B cell (primary cell): ENCODE measurements at regions not wholly inside any gene's neighbourhood (a gene's known extent, or its start where the extent isn't known, plus 50 kb on each side); places are given as distances from the start of the nearest gene placed in this dataset.

ENCODE experiments used
- ATAC-seq: fragments of 200-7000 bp; cut with Tn5 transposase; one replicate; pipeline ENCODE4 v1.10.0; 2021; ENCODE audit warnings: low read depth, mild to moderate bottlenecking, moderate number of reproducible peaks, moderate library complexity
- CTCF ChIA-PET: fragments of 350-600 bp; sonication (Branson Sonifier 250); formaldehyde crosslinking; loops from one replicate; lab custom pipeline; 2021; ENCODE audit warnings: antibody characterized with exemption, inconsistent platforms; lab: Charles Lee
- POLR2A ChIA-PET: fragments of 350-600 bp; sonication (Branson Sonifier 250); formaldehyde crosslinking; loops from one replicate; lab custom pipeline; 2021; ENCODE audit warnings: antibody characterized with exemption; lab: Charles Lee
- DNase-seq: peaks from one replicate; pipeline ENCODE4 v3.0.0; 2013
- H2AFZ ChIP-seq: 2 replicates; pipeline ENCODE4 v1.6.1; 2012; ENCODE audit warnings: mild to moderate bottlenecking, low read depth, low read length; ENCODE audit not compliant: insufficient read depth, poor library complexity, severe bottlenecking
- H3K27ac ChIP-seq, 2 donors: 1 replicate in 1 of 2; 2 replicates in 1 of 2; pipeline ENCODE4 v1.5.1; 2012 to 2013; ENCODE audit warnings: low read length in 2 of 2, mild to moderate bottlenecking in 2 of 2, moderate library complexity in 1 of 2
- H3K27me3 ChIP-seq, 4 experiments: fragments of 200-600 bp in 1 of 4; sonication (generic) in 1 of 4; replicated peaks in 1 of 4; 1 replicate in 2 of 4; 2 replicates in 2 of 4; pipeline versions ENCODE4 v1.6.1 to v1.7.0; 2013 to 2016; ENCODE audit warnings: low read length in 3 of 4, mild to moderate bottlenecking in 2 of 4, mixed read lengths in 1 of 4, moderate library complexity in 1 of 4; ENCODE audit not compliant: insufficient read depth in 4 of 4, control insufficient read depth in 3 of 4; ENCODE audit errors: control extremely low read depth in 1 of 4
- H3K36me3 ChIP-seq, 2 experiments: replicated peaks in 1 of 2; 1 replicate in 1 of 2; 2 replicates in 1 of 2; pipeline versions ENCODE4 v1.6.1 to v1.7.1; 2013; ENCODE audit warnings: low read length in 1 of 2; ENCODE audit not compliant: insufficient read depth in 2 of 2, control insufficient read depth in 1 of 2; ENCODE audit errors: control extremely low read depth in 1 of 2, extremely low read depth in 1 of 2
- H3K4me1 ChIP-seq, 2 donors: fragments of 200-600 bp in 1 of 2; sonication (generic) in 1 of 2; 1 replicate in 1 of 2; 2 replicates in 1 of 2; pipeline versions ENCODE4 v1.5.1 to v1.6.1; 2013 to 2017; ENCODE audit warnings: low read length in 2 of 2; ENCODE audit not compliant: control insufficient read depth in 2 of 2, insufficient read depth in 2 of 2
- H3K4me2 ChIP-seq: replicated peaks from 2 replicates; pipeline ENCODE3; 2012; ENCODE audit warnings: mild to moderate bottlenecking, low read depth, low read length; ENCODE audit not compliant: poor library complexity, severe bottlenecking
- H3K4me3 ChIP-seq, 5 experiments: fragments of 200-600 bp in 1 of 5; sonication (generic) in 1 of 5; 1 replicate in 3 of 5; 2 replicates in 2 of 5; pipeline versions ENCODE4 v1.5.1 to v1.7.0; 2011 to 2016; ENCODE audit warnings: low read length in 4 of 5, mild to moderate bottlenecking in 4 of 5, low read depth in 2 of 5, control low read depth in 1 of 5, moderate library complexity in 1 of 5; ENCODE audit not compliant: insufficient read depth in 1 of 5; ENCODE audit errors: control extremely low read depth in 1 of 5, extremely low read depth in 1 of 5
- H3K79me2 ChIP-seq: fragments of 200-600 bp; sonication (generic); one replicate; pipeline ENCODE4 v1.6.0; 2016; ENCODE audit warnings: low read length; ENCODE audit not compliant: control insufficient read depth, insufficient read depth
- H3K9ac ChIP-seq: fragments of 200-600 bp; sonication (generic); 2 replicates; pipeline ENCODE4 v1.6.1; 2017; ENCODE audit warnings: mild to moderate bottlenecking, low read length, moderate library complexity
- H3K9me3 ChIP-seq, 3 donors: one replicate each; pipeline versions ENCODE4 v1.6.1 to v1.7.1; 2013; ENCODE audit warnings: low read length in 2 of 3; ENCODE audit not compliant: control insufficient read depth in 2 of 3, insufficient read depth in 1 of 3; ENCODE audit errors: control extremely low read depth in 1 of 3
- H4K20me1 ChIP-seq: 2 replicates; pipeline ENCODE4 v1.6.0; 2012; ENCODE audit warnings: mild to moderate bottlenecking, low read length; ENCODE audit not compliant: insufficient read depth, control insufficient read depth, poor library complexity, severe bottlenecking
- H3K27ac Mint-ChIP-seq: one replicate; pipeline ENCODE4 v1.8.0; 2021; ENCODE audit warnings: mixed read lengths
- H3K27me3 Mint-ChIP-seq: one replicate; pipeline ENCODE4 v1.8.0; 2021; ENCODE audit warnings: mixed read lengths
- H3K4me1 Mint-ChIP-seq: one replicate; pipeline ENCODE4 v1.8.0; 2021; ENCODE audit warnings: mixed read lengths
- H3K4me3 Mint-ChIP-seq: one replicate; pipeline ENCODE4 v1.8.0; 2021; ENCODE audit warnings: mixed read lengths
- H3K9me3 Mint-ChIP-seq: one replicate; pipeline ENCODE4 v1.8.0; 2022; ENCODE audit warnings: mixed read lengths; ENCODE audit not compliant: insufficient read depth
- CTCF ChIP-seq: fragments of 200-600 bp; IDR thresholded peaks from one replicate; pipeline ENCODE4 v1.8.0; 2022; ENCODE audit warnings: antibody characterized with exemption, mild to moderate bottlenecking
- EZH2 ChIP-seq: IDR thresholded peaks from 2 replicates; pipeline ENCODE4 v1.6.1; 2012; ENCODE audit warnings: borderline replicate concordance, low read depth, mild to moderate bottlenecking, moderate library complexity, low read length; ENCODE audit not compliant: insufficient read depth, poor library complexity, severe bottlenecking
- WGBS: methylation state at CpG from one replicate; pipeline ENCODE4 v1.1.5; 2013; ENCODE audit warnings: missing lambda C conversion rate; ENCODE audit not compliant: insufficient coverage; 5-methylcytosine and 5-hydroxymethylcytosine counted together
- intact Hi-C: fragments of 100-400 bp; cut with micrococcal nuclease; formaldehyde crosslinking; loops from one replicate; pipeline ENCODE4 v1.10.0; 2022

DNA sequence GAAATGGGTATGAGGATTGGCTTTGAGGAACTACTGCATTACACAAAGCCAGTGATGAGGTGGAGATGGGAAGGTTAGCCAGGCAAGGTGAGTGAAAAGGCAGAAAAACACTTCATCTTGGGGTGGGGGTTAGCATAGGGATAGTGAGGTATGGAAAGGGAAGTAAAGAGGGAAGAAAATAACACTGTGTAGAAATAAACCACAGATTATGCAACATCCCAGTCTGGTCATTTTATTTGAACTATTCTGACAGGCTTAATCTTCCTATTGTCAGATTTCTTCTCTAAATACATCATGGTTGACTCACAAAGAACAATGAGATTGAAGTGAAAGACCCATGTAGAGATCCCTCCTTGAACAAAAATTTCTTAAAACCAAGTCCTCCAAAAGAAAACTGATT lies 640.2 kb downstream of the PTPRC start:
- ATAC-seq (no peak), DNase-seq (no peak)
- TF ChIP-seq CTCF: no peak
- TF ChIP-seq EZH2: no peak
- H3K27me3 ChIP-seq: no peaks in the 10 kb centered on the region
- no peaks in the 10 kb centered on the region for H4K20me1 ChIP-seq
- no peak overlapping the region for H2AFZ ChIP-seq
- no peak overlapping the region for H3K27ac ChIP-seq
- H3K4me3 ChIP-seq: no peak overlapping the region
- no peaks in the 10 kb centered on the region for H3K79me2 ChIP-seq
- H3K9me3 Mint-ChIP-seq: peaks cover 2% of the 10 kb centered on the region
- no peak overlapping the region for H3K9ac ChIP-seq
- ChIA-PET CTCF (no interaction called here), POLR2A (no interaction called here)
- no peaks in the 10 kb centered on the region for H3K27me3 Mint-ChIP-seq
- H3K36me3 ChIP-seq: no peaks in the 10 kb centered on the region
- peaks cover 3 to 10% of the 10 kb centered on the region in 2 donors for H3K4me1 ChIP-seq
- H3K27ac Mint-ChIP-seq: no peak overlapping the region
- intact Hi-C loops: no loop called here
- peaks cover 17% of the 10 kb centered on the region for H3K4me1 Mint-ChIP-seq
- no peak overlapping the region for H3K4me2 ChIP-seq
- H3K9me3 ChIP-seq: no peaks in the 10 kb centered on the region
- H3K4me3 Mint-ChIP-seq: no peak overlapping the region

- Histone ChIP-seq H3K27ac (no peak overlapping the region), H3K4me3 (no peak overlapping the region), H3K9ac (no peak overlapping the region), H3K9me3 (no peaks in the 10 kb centered on the region), H3K4me2 (no peak overlapping the region), H3K79me2 (no peaks in the 10 kb centered on the region), H3K36me3 (no peaks in the 10 kb centered on the region), H3K27me3 (no peaks in the 10 kb centered on the region), H3K4me1 (peaks cover 3 to 12% of the 10 kb centered on the region in 2 donors), H4K20me1 (no peaks in the 10 kb centered on the region), H2AFZ (no peak overlapping the region)
- POLR2A ChIA-PET: no interaction called here
- intact Hi-C loops: no loop called here
- TF ChIP-seq EZH2: no peak
- TF ChIP-seq CTCF: no peak
- Mint-ChIP-seq H3K4me1 (peaks cover 19% of the 10 kb centered on the region), H3K4me3 (no peak overlapping the region), H3K27ac (no peak overlapping the region), H3K27me3 (no peaks in the 10 kb centered on the region), H3K9me3 (peaks cover 2% of the 10 kb centered on the region)
- no peak for ATAC-seq
- DNase-seq: no peak
- CTCF ChIA-PET: interaction anchor here (1.1 kb wide), 1 partner anchor 271 kb away, joined by 3 read pairs; no protein-coding TSS in a partner anchor
- 60% methylated on average over 1 of the region's 3 CpGs for WGBS
These were observed 641.2 kb downstream of the PTPRC start for GRCh38 chr1:199279872-199280645.
